DOHH2 (cell line): ENCODE measurements at regions not wholly inside any gene's neighbourhood (a gene's known extent, or its start where the extent isn't known, plus 50 kb on each side); places are given as distances from the start of the nearest gene placed in this dataset.

Experiments used
- H3F3A ChIP-seq: fragments of 200-600 bp; sonication (generic), shearing (Covaris generic); 2 replicates; pipeline ENCODE4 v1.6.0; 2016; ENCODE audit warnings: antibody characterized with exemption, mild to moderate bottlenecking; ENCODE audit not compliant: control insufficient read depth, insufficient read depth
- H3K27ac ChIP-seq: fragments of 200-600 bp; sonication (generic); 2 replicates; pipeline ENCODE4 v1.5.1; 2014; ENCODE audit warnings: low read depth, mild to moderate bottlenecking, low read length, moderate library complexity
- H3K27me3 ChIP-seq: fragments of 200-600 bp; sonication (generic); 2 replicates; pipeline ENCODE4 v1.6.1; 2014; ENCODE audit warnings: mild to moderate bottlenecking, low read length, mixed read lengths; ENCODE audit not compliant: control insufficient read depth
- H3K36me3 ChIP-seq: fragments of 200-600 bp; sonication (generic); 2 replicates; pipeline ENCODE4 v1.6.1; 2014; ENCODE audit warnings: mild to moderate bottlenecking, low read length, moderate library complexity, mixed read lengths; ENCODE audit not compliant: control insufficient read depth
- H3K4me1 ChIP-seq: fragments of 200-600 bp; sonication (generic); 2 replicates; pipeline ENCODE4 v1.6.1; 2014; ENCODE audit warnings: mild to moderate bottlenecking, low read length, mixed read lengths; ENCODE audit not compliant: control insufficient read depth
- H3K4me2 ChIP-seq: fragments of 200-600 bp; sonication (generic); 2 replicates; pipeline ENCODE4 v1.6.0; 2014; ENCODE audit warnings: mild to moderate bottlenecking, low read length, moderate library complexity
- H3K4me3 ChIP-seq: fragments of 200-600 bp; sonication (generic); 2 replicates; pipeline ENCODE4 v1.5.1; 2014; ENCODE audit warnings: mild to moderate bottlenecking, low read length, mixed read lengths
- H3K79me2 ChIP-seq: fragments of 200-600 bp; sonication (generic); 2 replicates; pipeline ENCODE4 v1.6.1; 2014; ENCODE audit warnings: mild to moderate bottlenecking, low read length, mixed read lengths; ENCODE audit not compliant: control insufficient read depth
- H3K9me2 ChIP-seq: fragments of 200-600 bp; sonication (generic); replicated peaks from 2 replicates; pipeline ENCODE4 v1.6.1; 2014; ENCODE audit warnings: mild to moderate bottlenecking, low read length, mixed read lengths; ENCODE audit not compliant: control insufficient read depth
- H3K9me3 ChIP-seq: fragments of 200-600 bp; sonication (generic); 2 replicates; pipeline ENCODE4 v1.6.1; 2014; ENCODE audit warnings: antibody characterized with exemption, low read length, mixed read lengths; ENCODE audit not compliant: control insufficient read depth, insufficient read depth
- H4K20me1 ChIP-seq: fragments of 200-600 bp; sonication (generic); 2 replicates; pipeline ENCODE4 v1.6.0; 2014; ENCODE audit warnings: low read depth, mild to moderate bottlenecking, antibody characterized with exemption, low read length, moderate library complexity; ENCODE audit not compliant: control insufficient read depth, insufficient read depth
- CTCF ChIP-seq: fragments of 200-600 bp; sonication (generic); IDR thresholded peaks from one replicate; pipeline ENCODE4 v1.5.1; 2014; ENCODE audit warnings: antibody characterized with exemption, mild to moderate bottlenecking, low read depth, low read length; ENCODE audit not compliant: poor library complexity, severe bottlenecking
- EZH2phosphoT487 ChIP-seq: fragments of 200-600 bp; sonication (generic); IDR thresholded peaks from 2 replicates; pipeline ENCODE4 v1.6.1; 2017; ENCODE audit warnings: borderline replicate concordance, mild to moderate bottlenecking, antibody characterized with exemption, low read length, moderate library complexity, mixed read lengths

GRCh38 chr14:71541973-71542690 lies 390.1 kb upstream of the RGS6 start:
- H3K27me3 ChIP-seq = no peaks in the 10 kb centered on the region
- H4K20me1 ChIP-seq = no peaks in the 10 kb centered on the region
- TF ChIP-seq EZH2phosphoT487 (no peak), CTCF (no peak)
- peak overlapping the region; percentile 62 for H3K4me3 ChIP-seq
- H3K9me3 ChIP-seq = no peaks in the 10 kb centered on the region
- peak overlapping the region; percentile 36 for H3K27ac ChIP-seq
- H3K36me3 ChIP-seq = no peaks in the 10 kb centered on the region
- no peaks in the 10 kb centered on the region for H3K9me2 ChIP-seq
- H3K4me2 ChIP-seq = peak overlapping the region; percentile 66
- H3F3A ChIP-seq = peaks cover 39% of the 10 kb centered on the region
- peaks cover 39% of the 10 kb centered on the region for H3K4me1 ChIP-seq
- H3K79me2 ChIP-seq = no peaks in the 10 kb centered on the region

GRCh38 chr14:71549421-71550050 lies 382.7 kb upstream of the RGS6 start:
- Histone ChIP-seq H3K9me3 (no peaks in the 10 kb centered on the region), H3K9me2 (no peaks in the 10 kb centered on the region), H4K20me1 (no peaks in the 10 kb centered on the region), H3K36me3 (no peaks in the 10 kb centered on the region; the same call in 1 of the 2 replicates), H3F3A (peaks cover 1% of the 10 kb centered on the region; the same call in 1 of the 2 replicates), H3K27me3 (no peaks in the 10 kb centered on the region), H3K27ac (no peak overlapping the region), H3K4me1 (peaks cover 19% of the 10 kb centered on the region), H3K4me3 (no peak overlapping the region), H3K4me2 (no peak overlapping the region), H3K79me2 (no peaks in the 10 kb centered on the region)
- TF ChIP-seq EZH2phosphoT487 (no peak), CTCF (no peak)

- H3K79me2 ChIP-seq = no peaks in the 10 kb centered on the region
- no peak overlapping the region for H3K4me2 ChIP-seq
- no peaks in the 10 kb centered on the region for H4K20me1 ChIP-seq
- no peaks in the 10 kb centered on the region for H3K9me2 ChIP-seq
- TF ChIP-seq EZH2phosphoT487 (no peak), CTCF (no peak)
- H3F3A ChIP-seq = peaks cover 4% of the 10 kb centered on the region; the same call in 1 of the 2 replicates
- no peaks in the 10 kb centered on the region for H3K27me3 ChIP-seq
- H3K9me3 ChIP-seq = no peaks in the 10 kb centered on the region
- H3K4me1 ChIP-seq = peaks cover 27% of the 10 kb centered on the region
- peaks cover 6% of the 10 kb centered on the region for H3K36me3 ChIP-seq
- H3K27ac ChIP-seq = no peak overlapping the region
- no peak overlapping the region for H3K4me3 ChIP-seq
These were observed 381.9 kb upstream of the RGS6 start for GRCh38 chr14:71550367-71550766.
